Parathyroid adenoma (tissue), 2 donors: ENCODE measurements at regions not wholly inside any gene's neighbourhood (a gene's known extent, or its start where the extent isn't known, plus 50 kb on each side); places are given as distances from the start of the nearest gene placed in this dataset.

Experiments used
- H2AFZ ChIP-seq: fragments of 300-600 bp; sonication (generic); one replicate; pipeline ENCODE4 v1.7.0; 2017; ENCODE audit warnings: antibody characterized with exemption, mild to moderate bottlenecking
- H3K27ac ChIP-seq: fragments of 300-600 bp; sonication (generic); one replicate; pipeline ENCODE4 v1.7.0; 2017
- H3K27me3 ChIP-seq: fragments of 300-600 bp; sonication (generic); one replicate; pipeline ENCODE4 v1.7.0; 2017; ENCODE audit warnings: low read length; ENCODE audit not compliant: control insufficient read depth, insufficient read depth
- H3K36me3 ChIP-seq: fragments of 300-600 bp; sonication (generic); one replicate; pipeline ENCODE4 v1.7.0; 2017; ENCODE audit warnings: low read length; ENCODE audit not compliant: control insufficient read depth, insufficient read depth
- H3K4me1 ChIP-seq: fragments of 300-600 bp; sonication (generic); one replicate; pipeline ENCODE4 v1.7.0; 2017; ENCODE audit warnings: control low read depth
- H3K4me2 ChIP-seq: fragments of 300-600 bp; sonication (generic); one replicate; pipeline ENCODE4 v1.7.0; 2017; ENCODE audit warnings: low read length
- H3K4me3 ChIP-seq: fragments of 300-600 bp; sonication (generic); one replicate; pipeline ENCODE4 v1.7.0; 2017; ENCODE audit warnings: low read depth, low read length
- H3K79me2 ChIP-seq: fragments of 300-600 bp; sonication (generic); one replicate; pipeline ENCODE4 v1.7.0; 2017; ENCODE audit warnings: control low read depth
- H3K9ac ChIP-seq: fragments of 300-600 bp; sonication (generic); one replicate; pipeline ENCODE4 v1.7.0; 2017; ENCODE audit warnings: mild to moderate bottlenecking
- H3K9me3 ChIP-seq: fragments of 300-600 bp; sonication (generic); one replicate; pipeline ENCODE4 v1.7.0; 2017; ENCODE audit warnings: low read length; ENCODE audit not compliant: control insufficient read depth
- CTCF ChIP-seq: fragments of 300-600 bp; sonication (generic); IDR thresholded peaks from one replicate; pipeline ENCODE4 v1.7.0; 2017; ENCODE audit warnings: antibody characterized with exemption, mild to moderate bottlenecking
- donor health status: primary hyperparathyroidism.

- H3K27me3 ChIP-seq, result no peaks in the 10 kb centered on the region
- H3K9ac ChIP-seq, result no peak overlapping the region
- H2AFZ ChIP-seq, result peak overlapping the region; percentile 88
- no peak for TF ChIP-seq CTCF
- H3K36me3 ChIP-seq, result no peaks in the 10 kb centered on the region
- H3K79me2 ChIP-seq, result no peaks in the 10 kb centered on the region
- H3K9me3 ChIP-seq, result no peaks in the 10 kb centered on the region
- H3K4me1 ChIP-seq, result no peaks in the 10 kb centered on the region
- H3K27ac ChIP-seq, result peak overlapping the region; percentile 99
- peak overlapping the region; percentile 94 for H3K4me2 ChIP-seq
- H3K4me3 ChIP-seq, result peak overlapping the region; percentile 96
Measured at GRCh38 chr12:25384893-25385248, 134.1 kb upstream of the KRAS start.

- H3K4me2 ChIP-seq, result no peak overlapping the region
- no peak overlapping the region for H2AFZ ChIP-seq
- no peaks in the 10 kb centered on the region for H3K36me3 ChIP-seq
- TF ChIP-seq CTCF, result no peak
- H3K27me3 ChIP-seq, result no peaks in the 10 kb centered on the region
- no peak overlapping the region for H3K9ac ChIP-seq
- H3K27ac ChIP-seq, result peak overlapping the region; percentile 99
- no peak overlapping the region for H3K4me3 ChIP-seq
- H3K4me1 ChIP-seq, result no peaks in the 10 kb centered on the region
- no peaks in the 10 kb centered on the region for H3K9me3 ChIP-seq
- H3K79me2 ChIP-seq, result no peaks in the 10 kb centered on the region
Measured at GRCh38 chr12:25384038-25384892, 133.5 kb upstream of the KRAS start.

- no peak for TF ChIP-seq CTCF
- no peaks in the 10 kb centered on the region for H3K9me3 ChIP-seq
- H3K4me2 ChIP-seq, result no peak overlapping the region
- no peak overlapping the region for H3K4me3 ChIP-seq
- H3K27me3 ChIP-seq, result no peaks in the 10 kb centered on the region
- no peaks in the 10 kb centered on the region for H3K36me3 ChIP-seq
- H3K9ac ChIP-seq, result no peak overlapping the region
- H3K79me2 ChIP-seq, result no peaks in the 10 kb centered on the region
- no peak overlapping the region for H3K27ac ChIP-seq
- no peak overlapping the region for H2AFZ ChIP-seq
- H3K4me1 ChIP-seq, result no peaks in the 10 kb centered on the region
Measured at GRCh38 chr12:25382311-25383106, 131.8 kb upstream of the KRAS start.

DNA sequence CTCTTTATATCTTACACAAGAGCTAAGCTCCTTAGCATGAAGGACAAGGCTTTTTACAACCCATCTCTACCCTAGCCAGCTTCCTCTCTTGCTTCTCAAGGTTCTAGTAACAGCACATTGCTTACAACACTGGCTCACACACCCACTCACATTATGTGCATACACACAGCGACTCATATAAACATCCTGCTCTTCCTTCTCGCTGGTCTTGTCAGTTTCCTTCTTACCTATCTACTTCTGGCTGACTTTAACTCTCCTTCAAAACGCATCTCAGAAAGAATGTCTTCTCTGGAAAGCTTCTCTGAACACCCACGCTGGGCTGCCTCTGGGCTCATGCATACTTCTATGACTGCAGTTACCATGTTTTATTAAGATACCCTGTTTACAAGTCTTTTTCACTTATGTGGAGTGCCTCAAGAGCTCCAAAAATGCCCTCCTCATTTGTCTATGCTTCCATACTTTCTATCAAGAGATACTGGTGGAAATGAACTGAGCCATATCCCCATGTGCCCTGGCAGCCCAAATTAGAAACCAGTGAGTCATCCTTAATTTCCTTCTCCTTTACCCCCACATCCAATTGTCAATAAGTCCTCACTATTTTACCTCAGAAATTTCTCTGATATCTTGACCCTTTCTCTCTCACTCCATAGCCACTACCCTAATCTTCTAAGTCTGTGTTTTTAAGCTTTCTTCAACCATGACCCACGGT, 126.9 kb upstream of the KRAS start:
- H3K4me1 ChIP-seq, result no peaks in the 10 kb centered on the region
- H3K36me3 ChIP-seq, result no peaks in the 10 kb centered on the region
- no peaks in the 10 kb centered on the region for H3K27me3 ChIP-seq
- H3K4me2 ChIP-seq, result no peak overlapping the region
- H3K27ac ChIP-seq, result no peak overlapping the region
- no peak overlapping the region for H3K9ac ChIP-seq
- no peak overlapping the region for H3K4me3 ChIP-seq
- no peak for TF ChIP-seq CTCF
- no peaks in the 10 kb centered on the region for H3K9me3 ChIP-seq
- no peak overlapping the region for H2AFZ ChIP-seq
- H3K79me2 ChIP-seq, result no peaks in the 10 kb centered on the region
